BE2C (cell line): ENCODE measurements at regions not wholly inside any gene's neighbourhood (a gene's known extent, or its start where the extent isn't known, plus 50 kb on each side); places are given as distances from the start of the nearest gene placed in this dataset.
"Not testable (repeated sequence)": the region's sequence is repeated elsewhere in the genome, so short reads cannot be mapped to it uniquely, and the experiment has no call there.

Experiments used
- DNase-seq: peaks from one replicate; pipeline ENCODE4 v3.0.0-alpha.2; 2020
- H3K27me3 ChIP-seq: fragments of 250-450 bp; sonication (Bioruptor Pico); 2 replicates; pipeline ENCODE4 v1.5.1; 2020; ENCODE audit warnings: mild to moderate bottlenecking
- H3K36me3 ChIP-seq: fragments of 250-450 bp; sonication (Bioruptor Pico); 2 replicates; pipeline ENCODE4 v1.5.1; 2020; ENCODE audit warnings: mild to moderate bottlenecking
- H3K4me1 ChIP-seq: fragments of 250-450 bp; sonication (Bioruptor Pico); 2 replicates; pipeline ENCODE4 v1.5.1; 2020
- H3K4me3 ChIP-seq: 2 replicates; pipeline ENCODE4 v1.5.1; 2011; ENCODE audit warnings: low read depth, low read length
- H3K9me3 ChIP-seq: fragments of 250-450 bp; sonication (Bioruptor Pico); 2 replicates; pipeline ENCODE4 v1.5.1; 2020
- CTCF ChIP-seq: IDR thresholded peaks from 2 replicates; pipeline ENCODE4 v1.5.1; 2012; ENCODE audit warnings: mild to moderate bottlenecking, low read depth, low read length

DNA sequence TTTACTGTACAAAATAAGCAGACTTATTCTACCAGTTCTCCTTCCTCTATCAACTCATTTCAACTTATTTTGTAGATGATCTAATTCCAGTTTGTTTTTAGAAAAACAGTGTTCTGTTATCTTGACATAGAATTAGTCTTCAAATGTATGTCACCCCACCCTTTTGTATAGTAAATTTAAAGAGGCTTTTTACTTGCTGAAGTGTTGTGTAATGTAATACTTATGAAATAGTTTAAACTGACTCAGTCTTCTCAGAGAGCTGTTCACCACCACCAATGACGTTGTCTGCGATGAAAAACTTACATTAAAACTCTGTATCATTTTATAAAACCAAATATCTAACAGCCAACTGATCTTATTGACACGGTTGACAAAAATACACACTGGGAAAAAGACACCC, 82.9 kb downstream of the RAP2B start:
- TF ChIP-seq CTCF = no peak

DNA sequence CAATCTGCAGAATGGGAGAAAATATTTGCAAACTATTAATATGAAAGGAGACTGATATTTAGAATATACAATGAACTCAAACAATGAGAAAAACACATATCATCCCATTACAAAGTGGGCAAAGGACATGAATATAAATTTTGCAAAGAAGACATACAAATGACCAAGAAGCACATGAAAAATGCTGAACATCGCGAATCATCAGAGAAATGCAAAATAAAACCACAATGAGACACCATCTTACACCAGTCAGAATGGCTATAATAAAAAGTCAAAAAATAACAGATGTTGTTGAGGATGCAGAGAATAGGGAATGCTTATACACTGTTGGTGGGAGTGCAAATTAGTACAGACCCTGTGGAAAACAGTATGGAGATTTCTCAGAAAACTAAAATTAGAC, 83.6 kb downstream of the RAP2B start:
- Histone ChIP-seq H3K36me3 (no peaks in the 10 kb centered on the region), H3K9me3 (no peaks in the 10 kb centered on the region), H3K4me1 (no peaks in the 10 kb centered on the region), H3K4me3 (no peak overlapping the region), H3K27me3 (no peaks in the 10 kb centered on the region)
- DNase-seq = no peak
- TF ChIP-seq CTCF = no peak

More for the DNA sequence above, 82.9 kb downstream of the RAP2B start:
- Histone ChIP-seq H3K4me3 (no peak overlapping the region), H3K36me3 (no peaks in the 10 kb centered on the region), H3K4me1 (no peaks in the 10 kb centered on the region), H3K27me3 (no peaks in the 10 kb centered on the region), H3K9me3 (no peaks in the 10 kb centered on the region)
- no peak for DNase-seq

DNA sequence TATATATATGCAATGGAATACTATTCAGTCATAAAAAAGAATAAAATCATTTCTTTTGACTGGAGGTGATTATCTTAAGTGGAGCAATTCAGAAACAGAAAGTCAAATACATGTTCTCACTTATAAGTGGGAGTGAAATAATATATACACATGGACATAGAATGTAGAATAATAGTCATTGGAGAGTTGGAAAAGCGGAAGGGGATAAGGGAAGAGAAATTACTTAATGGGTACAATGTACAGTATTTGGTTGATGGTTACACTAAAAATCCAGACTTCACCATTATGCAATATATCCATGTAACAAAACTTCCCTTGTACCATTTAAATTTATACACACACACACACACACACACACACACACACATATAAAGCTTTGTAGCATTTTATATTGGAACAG, 84.3 kb downstream of the RAP2B start:
- Histone ChIP-seq H3K27me3 (no peaks in the 10 kb centered on the region), H3K4me3 (no peak overlapping the region), H3K9me3 (no peaks in the 10 kb centered on the region), H3K36me3 (no peaks in the 10 kb centered on the region), H3K4me1 (no peaks in the 10 kb centered on the region)
- DNase-seq = no peak
- no peak for TF ChIP-seq CTCF

DNA sequence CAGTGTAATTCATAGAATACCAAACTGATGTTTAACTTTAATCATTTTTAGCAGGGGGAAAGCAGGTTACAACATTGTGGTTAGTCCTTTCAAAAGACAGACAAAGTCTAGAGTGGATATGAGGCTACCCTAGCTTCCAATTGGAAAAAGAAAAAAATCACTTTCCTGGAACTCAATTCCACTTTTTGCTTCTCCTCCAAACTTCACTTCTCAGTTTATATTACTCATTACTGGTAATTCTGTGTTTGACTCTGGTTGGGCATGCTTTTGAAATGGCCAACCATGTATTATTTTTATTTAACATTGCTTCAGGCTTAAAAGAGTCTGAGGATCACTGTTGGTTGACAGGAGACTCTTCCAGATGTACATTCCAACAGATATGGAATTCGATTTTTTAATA, 84.8 kb downstream of the RAP2B start:
- H3K4me3 ChIP-seq = no peak overlapping the region
- TF ChIP-seq CTCF = no peak
- no peaks in the 10 kb centered on the region for H3K27me3 ChIP-seq
- H3K4me1 ChIP-seq = no peaks in the 10 kb centered on the region
- no peak for DNase-seq
- H3K9me3 ChIP-seq = no peaks in the 10 kb centered on the region
- no peaks in the 10 kb centered on the region for H3K36me3 ChIP-seq

- no peak overlapping the region for H3K4me3 ChIP-seq
- no peaks in the 10 kb centered on the region for H3K9me3 ChIP-seq
- no peak for TF ChIP-seq CTCF
- H3K4me1 ChIP-seq = no peaks in the 10 kb centered on the region
- no peaks in the 10 kb centered on the region for H3K27me3 ChIP-seq
- H3K36me3 ChIP-seq = no peaks in the 10 kb centered on the region
- DNase-seq = no peak
These were observed 85.6 kb downstream of the RAP2B start for GRCh38 chr3:153247331-153248330.

- DNase-seq, H3K9me3 ChIP-seq, H3K4me1 ChIP-seq, H3K4me3 ChIP-seq, H3K27me3 ChIP-seq, H3K36me3 ChIP-seq: not testable (repeated sequence)
These were observed 86.8 kb downstream of the RAP2B start for GRCh38 chr3:153248835-153249234.
